ENCODE measurements at regions not wholly inside any gene's neighbourhood (a gene's known extent, or its start where the extent isn't known, plus 50 kb on each side); places are given as distances from the start of the nearest gene placed in this dataset.

GRCh38 chr2:14720739-14721138 lies 88.2 kb downstream of the LRATD1 start:
- Histone ChIP-seq H3K4me1 (ENCODE audit: control insufficient read depth, extremely low read depth, insufficient read depth, low read length) (no peaks in the 10 kb centered on the region), H3K9ac (ENCODE audit: insufficient read depth, low read length) (no peak overlapping the region), H3K36me3 (ENCODE audit: control insufficient read depth, insufficient read depth, low read length) (no peaks in the 10 kb centered on the region), H3K27me3 (ENCODE audit: control insufficient read depth, insufficient read depth, low read length) (no peaks in the 10 kb centered on the region), H3K79me2 (ENCODE audit: control insufficient read depth, insufficient read depth, low read length) (no peaks in the 10 kb centered on the region), H3K9me3 (ENCODE audit: control insufficient read depth, insufficient read depth, low read depth, low read length) (no peaks in the 10 kb centered on the region), H2AFZ (ENCODE audit: low read length) (no peak overlapping the region), H3K4me3 (replicated peaks in 1 of 4; ENCODE audit: control extremely low read depth in 1 of 4, insufficient read depth in 1 of 4, low read depth in 3 of 4, low read length in 4 of 4) (no peak overlapping the region), H3K4me2 (ENCODE audit: extremely low read depth, insufficient read depth, low read length) (no peak overlapping the region), H3K27ac (ENCODE audit: insufficient read depth, low read length) (no peak overlapping the region), H4K20me1 (ENCODE audit: control insufficient read depth, extremely low read depth, insufficient read depth, low read length) (no peaks in the 10 kb centered on the region)
- no peak for TF ChIP-seq CTCF (conservative IDR thresholded peaks at IDR 0.05 in 1 of 2, IDR thresholded peaks at IDR 0.05 in 1 of 2; ENCODE audit: low read depth in 1 of 2, low read length in 2 of 2)
- no peak for TF ChIP-seq EZH2 (IDR thresholded peaks at IDR 0.05; ENCODE audit: low read length, missing control alignments)
- DNase-seq (ENCODE audit: low read depth in 2 of 2) = no peak

GRCh38 chr2:14722904-14723570 lies 90.5 kb downstream of the LRATD1 start:
- Histone ChIP-seq H2AFZ (ENCODE audit: low read length) (no peak overlapping the region), H3K4me2 (ENCODE audit: extremely low read depth, insufficient read depth, low read length) (no peak overlapping the region), H3K27ac (ENCODE audit: insufficient read depth, low read length) (no peak overlapping the region), H3K9me3 (ENCODE audit: control insufficient read depth, insufficient read depth, low read depth, low read length) (no peaks in the 10 kb centered on the region), H3K9ac (ENCODE audit: insufficient read depth, low read length) (no peak overlapping the region), H3K4me3 (replicated peaks in 1 of 4; ENCODE audit: control extremely low read depth in 1 of 4, insufficient read depth in 1 of 4, low read depth in 3 of 4, low read length in 4 of 4) (no peak overlapping the region), H3K79me2 (ENCODE audit: control insufficient read depth, insufficient read depth, low read length) (no peaks in the 10 kb centered on the region), H3K27me3 (ENCODE audit: control insufficient read depth, insufficient read depth, low read length) (no peaks in the 10 kb centered on the region), H3K4me1 (ENCODE audit: control insufficient read depth, extremely low read depth, insufficient read depth, low read length) (no peaks in the 10 kb centered on the region), H3K36me3 (ENCODE audit: control insufficient read depth, insufficient read depth, low read length) (no peaks in the 10 kb centered on the region), H4K20me1 (ENCODE audit: control insufficient read depth, extremely low read depth, insufficient read depth, low read length) (no peaks in the 10 kb centered on the region)
- no peak for TF ChIP-seq CTCF (conservative IDR thresholded peaks at IDR 0.05 in 1 of 2, IDR thresholded peaks at IDR 0.05 in 1 of 2; ENCODE audit: low read depth in 1 of 2, low read length in 2 of 2)
- TF ChIP-seq EZH2 (IDR thresholded peaks at IDR 0.05; ENCODE audit: low read length, missing control alignments) = no peak
- no peak for DNase-seq (ENCODE audit: low read depth in 2 of 2)

- no peaks in the 10 kb centered on the region for H3K36me3 ChIP-seq (ENCODE audit: control insufficient read depth, insufficient read depth, low read length)
- H3K4me2 ChIP-seq (ENCODE audit: extremely low read depth, insufficient read depth, low read length) = no peak overlapping the region
- H3K4me3 ChIP-seq (replicated peaks in 1 of 4; ENCODE audit: control extremely low read depth in 1 of 4, insufficient read depth in 1 of 4, low read depth in 3 of 4, low read length in 4 of 4) = no peak overlapping the region
- H3K9me3 ChIP-seq (ENCODE audit: control insufficient read depth, insufficient read depth, low read depth, low read length) = no peaks in the 10 kb centered on the region
- no peaks in the 10 kb centered on the region for H3K27me3 ChIP-seq (ENCODE audit: control insufficient read depth, insufficient read depth, low read length)
- no peak overlapping the region for H3K9ac ChIP-seq (ENCODE audit: insufficient read depth, low read length)
- H4K20me1 ChIP-seq (ENCODE audit: control insufficient read depth, extremely low read depth, insufficient read depth, low read length) = no peaks in the 10 kb centered on the region
- no peaks in the 10 kb centered on the region for H3K4me1 ChIP-seq (ENCODE audit: control insufficient read depth, extremely low read depth, insufficient read depth, low read length)
- H3K27ac ChIP-seq (ENCODE audit: insufficient read depth, low read length) = no peak overlapping the region
- DNase-seq (ENCODE audit: low read depth in 2 of 2) = no peak
- TF ChIP-seq EZH2 (IDR thresholded peaks at IDR 0.05; ENCODE audit: low read length, missing control alignments) (no peak), CTCF (conservative IDR thresholded peaks at IDR 0.05 in 1 of 2, IDR thresholded peaks at IDR 0.05 in 1 of 2; ENCODE audit: low read depth in 1 of 2, low read length in 2 of 2) (no peak)
- no peaks in the 10 kb centered on the region for H3K79me2 ChIP-seq (ENCODE audit: control insufficient read depth, insufficient read depth, low read length)
- H2AFZ ChIP-seq (ENCODE audit: low read length) = no peak overlapping the region
These were observed 91.2 kb downstream of the LRATD1 start for GRCh38 chr2:14723684-14724083.
